ENCODE measurements at regions not wholly inside any gene's neighbourhood (a gene's known extent, or its start where the extent isn't known, plus 50 kb on each side); places are given as distances from the start of the nearest gene placed in this dataset.

GRCh38 chr22:44585559-44586350, 87.7 kb upstream of the RTL6 start:
- TF ChIP-seq, protein P1, sequence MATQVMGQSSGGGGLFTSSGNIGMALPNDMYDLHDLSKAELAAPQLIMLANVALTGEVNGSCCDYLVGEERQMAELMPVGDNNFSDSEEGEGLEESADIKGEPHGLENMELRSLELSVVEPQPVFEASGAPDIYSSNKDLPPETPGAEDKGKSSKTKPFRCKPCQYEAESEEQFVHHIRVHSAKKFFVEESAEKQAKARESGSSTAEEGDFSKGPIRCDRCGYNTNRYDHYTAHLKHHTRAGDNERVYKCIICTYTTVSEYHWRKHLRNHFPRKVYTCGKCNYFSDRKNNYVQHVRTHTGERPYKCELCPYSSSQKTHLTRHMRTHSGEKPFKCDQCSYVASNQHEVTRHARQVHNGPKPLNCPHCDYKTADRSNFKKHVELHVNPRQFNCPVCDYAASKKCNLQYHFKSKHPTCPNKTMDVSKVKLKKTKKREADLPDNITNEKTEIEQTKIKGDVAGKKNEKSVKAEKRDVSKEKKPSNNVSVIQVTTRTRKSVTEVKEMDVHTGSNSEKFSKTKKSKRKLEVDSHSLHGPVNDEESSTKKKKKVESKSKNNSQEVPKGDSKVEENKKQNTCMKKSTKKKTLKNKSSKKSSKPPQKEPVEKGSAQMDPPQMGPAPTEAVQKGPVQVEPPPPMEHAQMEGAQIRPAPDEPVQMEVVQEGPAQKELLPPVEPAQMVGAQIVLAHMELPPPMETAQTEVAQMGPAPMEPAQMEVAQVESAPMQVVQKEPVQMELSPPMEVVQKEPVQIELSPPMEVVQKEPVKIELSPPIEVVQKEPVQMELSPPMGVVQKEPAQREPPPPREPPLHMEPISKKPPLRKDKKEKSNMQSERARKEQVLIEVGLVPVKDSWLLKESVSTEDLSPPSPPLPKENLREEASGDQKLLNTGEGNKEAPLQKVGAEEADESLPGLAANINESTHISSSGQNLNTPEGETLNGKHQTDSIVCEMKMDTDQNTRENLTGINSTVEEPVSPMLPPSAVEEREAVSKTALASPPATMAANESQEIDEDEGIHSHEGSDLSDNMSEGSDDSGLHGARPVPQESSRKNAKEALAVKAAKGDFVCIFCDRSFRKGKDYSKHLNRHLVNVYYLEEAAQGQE (IDR thresholded peaks at IDR 0.05; ENCODE audit: insufficient replicate concordance, low read depth) = no peak
- TF ChIP-seq SPI1 (IDR thresholded peaks at IDR 0.05; ENCODE audit: borderline replicate concordance, low read depth) (no peak), GABPA (IDR thresholded peaks at IDR 0.05; ENCODE audit: low read depth) (no peak), POLR2AphosphoS5 (IDR thresholded peaks at IDR 0.05; ENCODE audit: low read depth) (no peak)
- TF ChIP-seq, protein P2, sequence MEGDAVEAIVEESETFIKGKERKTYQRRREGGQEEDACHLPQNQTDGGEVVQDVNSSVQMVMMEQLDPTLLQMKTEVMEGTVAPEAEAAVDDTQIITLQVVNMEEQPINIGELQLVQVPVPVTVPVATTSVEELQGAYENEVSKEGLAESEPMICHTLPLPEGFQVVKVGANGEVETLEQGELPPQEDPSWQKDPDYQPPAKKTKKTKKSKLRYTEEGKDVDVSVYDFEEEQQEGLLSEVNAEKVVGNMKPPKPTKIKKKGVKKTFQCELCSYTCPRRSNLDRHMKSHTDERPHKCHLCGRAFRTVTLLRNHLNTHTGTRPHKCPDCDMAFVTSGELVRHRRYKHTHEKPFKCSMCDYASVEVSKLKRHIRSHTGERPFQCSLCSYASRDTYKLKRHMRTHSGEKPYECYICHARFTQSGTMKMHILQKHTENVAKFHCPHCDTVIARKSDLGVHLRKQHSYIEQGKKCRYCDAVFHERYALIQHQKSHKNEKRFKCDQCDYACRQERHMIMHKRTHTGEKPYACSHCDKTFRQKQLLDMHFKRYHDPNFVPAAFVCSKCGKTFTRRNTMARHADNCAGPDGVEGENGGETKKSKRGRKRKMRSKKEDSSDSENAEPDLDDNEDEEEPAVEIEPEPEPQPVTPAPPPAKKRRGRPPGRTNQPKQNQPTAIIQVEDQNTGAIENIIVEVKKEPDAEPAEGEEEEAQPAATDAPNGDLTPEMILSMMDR (IDR thresholded peaks at IDR 0.05; ENCODE audit: insufficient read depth, low read length) = no peak
- H3K27me3 ChIP-seq (ENCODE audit: insufficient read depth, poor library complexity, severe bottlenecking) = no peaks in the 10 kb centered on the region
- no peak overlapping the region for H3K27ac ChIP-seq (replicated peaks)
- no peak overlapping the region for H3K4me3 ChIP-seq (replicated peaks; ENCODE audit: insufficient read depth, low read length)
- no peak for DNase-seq (ENCODE audit: low read depth in 1 of 2, low spot score in 1 of 2)

DNA sequence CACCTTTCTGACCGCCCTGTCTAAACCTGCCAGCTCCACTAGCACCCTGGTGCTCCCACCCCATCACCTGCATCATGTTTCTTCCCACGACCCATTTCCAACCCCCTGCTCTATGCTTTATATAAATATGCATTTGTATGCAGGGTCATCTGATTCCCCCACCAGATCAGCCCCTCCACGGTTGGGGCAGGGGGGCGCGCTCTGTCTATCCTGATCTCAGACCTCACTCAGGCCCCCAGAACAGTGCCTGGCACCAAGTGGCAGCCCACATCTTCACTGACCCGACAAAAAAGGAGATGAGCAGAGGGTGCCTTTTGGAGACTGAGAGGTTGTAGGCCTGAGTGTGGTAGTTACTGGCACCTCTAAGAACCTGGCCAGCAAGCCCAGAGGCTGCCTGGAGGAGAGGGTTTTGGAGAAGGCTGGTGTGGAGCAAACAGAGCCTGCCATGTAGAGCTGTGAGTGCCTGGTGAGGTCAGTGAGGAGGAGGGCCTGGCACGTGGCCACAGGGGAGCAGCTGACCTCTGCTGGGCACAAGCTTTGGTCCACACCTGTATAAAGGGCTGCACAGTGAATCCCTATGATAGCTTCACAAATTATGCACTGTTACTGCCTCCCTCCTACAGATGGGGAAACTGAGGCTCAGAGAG, 86.3 kb upstream of the RTL6 start:
- Histone ChIP-seq H3K4me3 (replicated peaks; ENCODE audit: insufficient read depth, low read length) (no peak overlapping the region), H3K27me3 (ENCODE audit: insufficient read depth, poor library complexity, severe bottlenecking) (no peaks in the 10 kb centered on the region), H3K27ac (replicated peaks) (no peak overlapping the region)
- no peak for DNase-seq (ENCODE audit: low read depth in 1 of 2, low spot score in 1 of 2)
- no peak for TF ChIP-seq SPI1 (IDR thresholded peaks at IDR 0.05; ENCODE audit: borderline replicate concordance, low read depth)
- TF ChIP-seq, protein P2 (IDR thresholded peaks at IDR 0.05; ENCODE audit: insufficient read depth, low read length) = no peak
- no peak for TF ChIP-seq POLR2AphosphoS5 (IDR thresholded peaks at IDR 0.05; ENCODE audit: low read depth)
- no peak for TF ChIP-seq GABPA (IDR thresholded peaks at IDR 0.05; ENCODE audit: low read depth)
- TF ChIP-seq, protein P1 (IDR thresholded peaks at IDR 0.05; ENCODE audit: insufficient replicate concordance, low read depth) = no peak

GRCh38 chr22:44583854-44584253, 85.8 kb upstream of the RTL6 start:
- H3K4me3 ChIP-seq (replicated peaks; ENCODE audit: insufficient read depth, low read length) = no peak overlapping the region
- H3K27ac ChIP-seq (replicated peaks) = no peak overlapping the region
- no peak for DNase-seq (ENCODE audit: low read depth in 1 of 2, low spot score in 1 of 2)
- H3K27me3 ChIP-seq (ENCODE audit: insufficient read depth, poor library complexity, severe bottlenecking) = no peaks in the 10 kb centered on the region
- TF ChIP-seq, protein P2 (IDR thresholded peaks at IDR 0.05; ENCODE audit: insufficient read depth, low read length) = no peak
- TF ChIP-seq GABPA (IDR thresholded peaks at IDR 0.05; ENCODE audit: low read depth) (no peak), POLR2AphosphoS5 (IDR thresholded peaks at IDR 0.05; ENCODE audit: low read depth) (no peak), SPI1 (IDR thresholded peaks at IDR 0.05; ENCODE audit: borderline replicate concordance, low read depth) (no peak)

Measured in HL-60 (cell line).